Endodermal cell (in vitro differentiated cells): ENCODE measurements at regions not wholly inside any gene's neighbourhood (a gene's known extent, or its start where the extent isn't known, plus 50 kb on each side); places are given as distances from the start of the nearest gene placed in this dataset.
A peak's percentile ranks its signal among the peaks of the same experiment; 100 is the strongest.
"Not testable (repeated sequence)": the region's sequence is repeated elsewhere in the genome, so short reads cannot be mapped to it uniquely, and the experiment has no call there.

ENCODE experiments used
- DNase-seq: peaks from one replicate; pipeline ENCODE4 v3.0.0-alpha.2; 2017
- H3K27ac ChIP-seq: 2 replicates; pipeline ENCODE4 v1.5.1; 2013; ENCODE audit warnings: mild to moderate bottlenecking, low read depth, low read length, moderate library complexity
- H3K27me3 ChIP-seq: 2 replicates; pipeline ENCODE4 v1.6.1; 2013; ENCODE audit warnings: mild to moderate bottlenecking, low read length, moderate library complexity; ENCODE audit not compliant: insufficient read depth, control insufficient read depth, poor library complexity, severe bottlenecking
- H3K36me3 ChIP-seq: 2 replicates; pipeline ENCODE4 v1.7.0; 2013; ENCODE audit warnings: mild to moderate bottlenecking, low read length, moderate library complexity; ENCODE audit not compliant: control insufficient read depth, insufficient read depth
- H3K4me1 ChIP-seq: one replicate; pipeline ENCODE4 v1.7.0; 2013; ENCODE audit warnings: low read length; ENCODE audit not compliant: control insufficient read depth, insufficient read depth
- H3K4me3 ChIP-seq: 2 replicates; pipeline ENCODE4 v1.5.1; 2013; ENCODE audit warnings: mild to moderate bottlenecking, low read length, moderate library complexity
- H3K9ac ChIP-seq: 2 replicates; pipeline ENCODE4 v1.6.1; 2013; ENCODE audit warnings: mild to moderate bottlenecking, low read length, moderate library complexity; ENCODE audit not compliant: poor library complexity, severe bottlenecking; ENCODE audit errors: extremely low read depth
- H3K9me3 ChIP-seq: 2 replicates; pipeline ENCODE4 v1.6.1; 2013; ENCODE audit warnings: mild to moderate bottlenecking, low read length, moderate library complexity; ENCODE audit not compliant: control insufficient read depth
- H3K27ac Mint-ChIP-seq: 2 replicates; pipeline ENCODE4 v1.8.0; 2020; ENCODE audit warnings: mixed read lengths
- H3K27me3 Mint-ChIP-seq: 2 replicates; pipeline ENCODE4 v1.8.0; 2021; ENCODE audit warnings: mild to moderate bottlenecking, mixed read lengths; ENCODE audit not compliant: insufficient read depth
- H3K36me3 Mint-ChIP-seq: 2 replicates; pipeline ENCODE4 v1.8.0; 2020; ENCODE audit warnings: low read depth, mixed read lengths
- H3K4me1 Mint-ChIP-seq: 2 replicates; pipeline ENCODE4 v1.8.0; 2020; ENCODE audit warnings: mixed read lengths
- H3K4me3 Mint-ChIP-seq: 2 replicates; pipeline ENCODE4 v1.8.0; 2020; ENCODE audit warnings: mild to moderate bottlenecking, moderate library complexity, mixed read lengths
- H3K9me3 Mint-ChIP-seq: 2 replicates; pipeline ENCODE4 v1.8.0; 2020; ENCODE audit warnings: mild to moderate bottlenecking, mixed read lengths
- WGBS, 2 experiments: methylation state at CpG; one replicate each; pipeline versions ENCODE4 v1.1.5 to v1.1.7; 2013; ENCODE audit warnings: missing lambda C conversion rate in 2 of 2, mixed read lengths in 1 of 2; ENCODE audit not compliant: insufficient coverage in 1 of 2, insufficient read length in 1 of 2; 5-methylcytosine and 5-hydroxymethylcytosine counted together
- TF ChIP-seq, protein P1 (sequence below): fragments of 200-600 bp; sonication (generic); conservative IDR thresholded peaks from 2 replicates; pipeline ENCODE4 v1.5.0; 2021; ENCODE audit warnings: antibody characterized with exemption, mild to moderate bottlenecking

DNA sequence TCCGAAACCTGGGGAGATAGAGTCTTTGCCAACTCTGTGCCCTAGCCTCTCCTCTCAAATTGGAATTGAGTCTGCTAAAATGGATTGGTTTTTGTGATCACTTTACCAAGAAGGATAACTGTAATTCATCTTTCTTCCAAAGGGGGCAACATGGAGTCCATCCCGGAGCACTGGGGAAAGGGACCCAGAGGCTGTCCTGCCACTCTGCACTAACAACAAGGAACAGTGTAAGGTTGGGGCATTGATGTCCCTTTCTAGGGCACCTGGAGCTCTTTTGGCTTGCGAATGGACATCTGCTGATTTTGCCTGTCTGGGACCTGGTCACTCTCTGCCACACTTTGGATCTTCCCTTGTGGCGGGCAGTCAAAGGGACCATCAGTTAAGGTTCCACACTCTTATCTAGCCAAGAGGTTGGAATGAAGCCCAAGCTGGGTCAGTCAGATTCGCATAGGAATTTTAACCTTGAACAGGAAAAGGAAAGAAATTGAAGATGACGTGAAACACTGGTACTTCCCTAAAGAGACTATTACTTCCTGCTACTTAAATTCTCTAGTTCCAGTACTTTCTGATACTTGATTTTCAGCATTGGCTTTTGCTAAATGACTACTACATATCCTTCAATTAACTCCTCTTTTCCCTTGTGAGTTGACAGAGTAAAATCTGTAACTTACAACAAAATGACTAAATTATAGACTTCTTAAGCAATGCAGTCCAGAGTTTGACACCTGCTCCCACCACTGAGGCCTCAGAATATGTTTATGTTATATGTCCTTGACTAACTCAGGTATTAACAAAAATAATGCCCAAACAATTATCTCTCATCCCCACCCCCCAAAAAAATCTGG lies 64.7 kb upstream of the KLF7 start:
- Mint-ChIP-seq H3K36me3 (no peaks in the 10 kb centered on the region), H3K9me3 (no peaks in the 10 kb centered on the region), H3K4me3 (no peak overlapping the region), H3K4me1 (peaks cover 86% of the 10 kb centered on the region), H3K27ac (no peak overlapping the region), H3K27me3 (no peaks in the 10 kb centered on the region)
- Histone ChIP-seq H3K4me3 (no peak overlapping the region), H3K9ac (no peak overlapping the region), H3K27ac (no peak overlapping the region), H3K9me3 (no peaks in the 10 kb centered on the region), H3K36me3 (no peaks in the 10 kb centered on the region), H3K27me3 (no peaks in the 10 kb centered on the region), H3K4me1 (peaks cover 38% of the 10 kb centered on the region)
- TF ChIP-seq, protein P1, sequence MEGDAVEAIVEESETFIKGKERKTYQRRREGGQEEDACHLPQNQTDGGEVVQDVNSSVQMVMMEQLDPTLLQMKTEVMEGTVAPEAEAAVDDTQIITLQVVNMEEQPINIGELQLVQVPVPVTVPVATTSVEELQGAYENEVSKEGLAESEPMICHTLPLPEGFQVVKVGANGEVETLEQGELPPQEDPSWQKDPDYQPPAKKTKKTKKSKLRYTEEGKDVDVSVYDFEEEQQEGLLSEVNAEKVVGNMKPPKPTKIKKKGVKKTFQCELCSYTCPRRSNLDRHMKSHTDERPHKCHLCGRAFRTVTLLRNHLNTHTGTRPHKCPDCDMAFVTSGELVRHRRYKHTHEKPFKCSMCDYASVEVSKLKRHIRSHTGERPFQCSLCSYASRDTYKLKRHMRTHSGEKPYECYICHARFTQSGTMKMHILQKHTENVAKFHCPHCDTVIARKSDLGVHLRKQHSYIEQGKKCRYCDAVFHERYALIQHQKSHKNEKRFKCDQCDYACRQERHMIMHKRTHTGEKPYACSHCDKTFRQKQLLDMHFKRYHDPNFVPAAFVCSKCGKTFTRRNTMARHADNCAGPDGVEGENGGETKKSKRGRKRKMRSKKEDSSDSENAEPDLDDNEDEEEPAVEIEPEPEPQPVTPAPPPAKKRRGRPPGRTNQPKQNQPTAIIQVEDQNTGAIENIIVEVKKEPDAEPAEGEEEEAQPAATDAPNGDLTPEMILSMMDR: peak; percentile 81
- DNase-seq: peak; percentile 80
- 80 to 92% methylated on average over 3 to 6 of the region's 6 CpGs for WGBS, 2 experiments

DNA sequence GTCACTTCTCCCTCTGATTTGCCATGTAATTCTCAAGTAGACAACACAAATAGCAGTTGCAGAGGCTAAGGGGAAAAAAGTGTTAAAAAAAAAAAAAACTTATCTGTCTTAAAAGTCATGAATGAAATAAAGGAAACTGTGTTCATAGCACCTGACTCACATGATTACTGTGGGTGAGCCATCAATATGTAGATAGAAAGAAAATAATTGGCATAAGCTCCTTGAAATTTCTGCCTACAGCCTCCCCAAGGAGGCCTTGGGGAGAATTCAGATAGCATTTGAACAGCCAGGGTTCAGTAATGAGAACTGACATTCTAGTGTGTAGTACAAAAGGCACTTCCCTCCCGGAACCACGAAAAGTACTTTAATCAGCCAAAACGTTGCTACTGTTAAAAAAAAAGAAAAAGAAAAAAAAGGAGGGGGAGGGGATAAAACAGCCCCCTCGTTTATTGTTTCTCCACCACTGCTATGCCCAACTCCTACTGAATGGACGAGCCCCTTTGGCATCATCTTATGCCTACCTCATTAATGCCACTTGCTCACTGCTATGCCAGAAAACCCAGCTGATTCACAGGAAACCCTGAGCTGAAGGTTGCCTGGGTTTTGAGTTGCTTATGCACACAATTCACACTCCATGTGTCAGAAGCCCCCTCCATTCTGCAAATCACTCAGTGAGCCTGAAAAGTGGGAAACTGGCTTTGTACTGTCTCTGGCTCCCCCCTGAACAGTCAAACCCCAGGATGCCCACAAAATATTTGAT lies 65.5 kb upstream of the KLF7 start:
- no peak overlapping the region for H3K27ac Mint-ChIP-seq
- no peaks in the 10 kb centered on the region for H3K9me3 Mint-ChIP-seq
- Histone ChIP-seq H3K36me3 (no peaks in the 10 kb centered on the region), H3K9me3 (no peaks in the 10 kb centered on the region), H3K4me3 (no peak overlapping the region), H3K9ac (no peak overlapping the region), H3K4me1 (peaks cover 38% of the 10 kb centered on the region), H3K27me3 (no peaks in the 10 kb centered on the region), H3K27ac (no peak overlapping the region)
- TF ChIP-seq, protein P1: no peak
- no peaks in the 10 kb centered on the region for H3K36me3 Mint-ChIP-seq
- no peak overlapping the region for H3K4me3 Mint-ChIP-seq
- H3K27me3 Mint-ChIP-seq: no peaks in the 10 kb centered on the region
- H3K4me1 Mint-ChIP-seq: peaks cover 87% of the 10 kb centered on the region
- WGBS, 2 experiments: 82 to 100% methylated on average over 2 to 5 of the region's 5 CpGs
- no peak for DNase-seq

DNA sequence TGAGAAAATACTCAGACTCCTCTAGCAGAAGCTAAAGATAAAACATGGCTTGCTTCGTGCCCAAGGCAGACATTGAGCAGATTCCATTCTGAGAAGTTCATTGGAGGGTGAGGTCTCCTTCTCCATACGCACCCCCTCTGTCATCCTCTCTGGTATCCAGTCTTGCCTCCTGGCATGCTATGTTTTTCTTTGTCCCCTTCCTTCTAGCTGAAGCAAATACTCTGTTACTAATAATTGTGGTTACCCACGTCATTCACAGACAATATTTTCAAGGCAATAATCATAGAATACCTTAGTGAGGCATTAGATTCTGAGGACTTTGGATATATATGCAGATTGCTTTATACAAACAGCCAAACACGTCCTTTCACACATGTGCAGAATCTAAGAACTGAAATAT lies 66.2 kb upstream of the KLF7 start:
- Mint-ChIP-seq H3K36me3 (no peaks in the 10 kb centered on the region), H3K4me1 (peaks cover 87% of the 10 kb centered on the region), H3K27ac (no peak overlapping the region), H3K9me3 (no peaks in the 10 kb centered on the region), H3K4me3 (no peak overlapping the region), H3K27me3 (no peaks in the 10 kb centered on the region)
- Histone ChIP-seq H3K27me3 (no peaks in the 10 kb centered on the region), H3K4me1 (peaks cover 41% of the 10 kb centered on the region), H3K9ac (no peak overlapping the region), H3K9me3 (no peaks in the 10 kb centered on the region), H3K4me3 (no peak overlapping the region), H3K36me3 (no peaks in the 10 kb centered on the region), H3K27ac (no peak overlapping the region)
- TF ChIP-seq, protein P1: no peak
- WGBS, 2 experiments: 89 to 91% methylated on average over 4 of the region's 4 CpGs
- no peak for DNase-seq

DNA sequence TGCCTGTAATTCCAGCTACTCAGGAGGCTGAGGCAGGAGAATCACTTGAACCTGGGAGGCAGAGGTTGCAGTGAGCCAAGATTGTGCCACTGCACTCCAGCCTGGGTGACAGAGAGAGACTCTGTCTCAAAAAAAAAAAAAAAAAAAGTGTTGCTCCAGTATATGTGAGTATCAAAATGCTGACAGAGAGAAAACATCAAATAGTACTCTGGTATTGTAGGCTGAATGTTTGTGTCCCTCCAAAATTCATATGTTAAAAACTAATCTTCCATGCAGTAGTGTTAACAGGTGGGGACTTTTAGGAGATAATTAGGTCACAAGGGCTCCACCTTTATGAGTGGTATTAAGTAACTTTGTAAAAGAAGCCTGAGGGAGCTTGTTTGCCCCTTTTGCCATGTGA lies 67.4 kb upstream of the KLF7 start:
- not testable (repeated sequence) for H3K27me3 ChIP-seq

More for the DNA sequence above, 67.4 kb upstream of the KLF7 start:
- not testable (repeated sequence) for H3K27ac Mint-ChIP-seq, DNase-seq, H3K4me3 ChIP-seq, H3K27ac ChIP-seq, H3K4me3 Mint-ChIP-seq, H3K36me3 ChIP-seq, H3K9ac ChIP-seq, H3K9me3 Mint-ChIP-seq, H3K36me3 Mint-ChIP-seq, H3K9me3 ChIP-seq, H3K27me3 Mint-ChIP-seq
- H3K4me1 Mint-ChIP-seq: peaks cover 80% of the 10 kb centered on the region
- peaks cover 35% of the 10 kb centered on the region for H3K4me1 ChIP-seq
